GM18508 (cell line): ENCODE measurements at regions not wholly inside any gene's neighbourhood (a gene's known extent, or its start where the extent isn't known, plus 50 kb on each side); places are given as distances from the start of the nearest gene placed in this dataset.
"Not testable (repeated sequence)": the region's sequence is repeated elsewhere in the genome, so short reads cannot be mapped to it uniquely, and the experiment has no call there.

ENCODE experiments used
- ATAC-seq: cut with Tn5 transposase; IDR thresholded peaks from one replicate; pipeline ENCODE4 v1.9.1; 2021; ENCODE audit warnings: moderate number of reproducible peaks; ENCODE audit not compliant: insufficient read depth, unreplicated experiment

GRCh38 chr7:32241636-32242035 is 171.4 kb upstream of the PDE1C start:
- ATAC-seq = no peak

- no peak for ATAC-seq
Observed at GRCh38 chr7:32239764-32240163, 169.6 kb upstream of the PDE1C start.

- no peak for ATAC-seq
Observed at GRCh38 chr7:32228601-32229000, 158.4 kb upstream of the PDE1C start.

GRCh38 chr7:32227746-32228145 is 157.5 kb upstream of the PDE1C start:
- ATAC-seq = no peak

- no peak for ATAC-seq
Observed at GRCh38 chr7:32224276-32224675, 154.1 kb upstream of the PDE1C start.

- no peak for ATAC-seq
Observed at GRCh38 chr7:32223721-32224120, 153.5 kb upstream of the PDE1C start.

- ATAC-seq = no peak
Observed at GRCh38 chr7:32223071-32223650, 153.0 kb upstream of the PDE1C start.

GRCh38 chr7:32222251-32222900 is 152.2 kb upstream of the PDE1C start:
- no peak for ATAC-seq

GRCh38 chr7:32221736-32222135 is 151.5 kb upstream of the PDE1C start:
- ATAC-seq = no peak

- ATAC-seq = no peak
Observed at GRCh38 chr7:32221056-32221455, 150.8 kb upstream of the PDE1C start.

- ATAC-seq = not testable (repeated sequence)
Observed at GRCh38 chr7:32219831-32220230, 149.6 kb upstream of the PDE1C start.

GRCh38 chr7:32219416-32219815 is 149.2 kb upstream of the PDE1C start:
- ATAC-seq = no peak

- ATAC-seq = no peak
Observed at GRCh38 chr7:32218741-32219288, 148.6 kb upstream of the PDE1C start.

GRCh38 chr7:32218154-32218467 is 147.9 kb upstream of the PDE1C start:
- no peak for ATAC-seq

- ATAC-seq = no peak
Observed at GRCh38 chr7:32217341-32218153, 147.3 kb upstream of the PDE1C start.

- no peak for ATAC-seq
Observed at GRCh38 chr7:32216759-32217158, 146.6 kb upstream of the PDE1C start.

- ATAC-seq = no peak
Observed at GRCh38 chr7:32215697-32216096, 145.5 kb upstream of the PDE1C start.

- ATAC-seq = no peak
Observed at GRCh38 chr7:32214913-32215312, 144.7 kb upstream of the PDE1C start.

GRCh38 chr7:32212321-32212720 is 142.1 kb upstream of the PDE1C start:
- no peak for ATAC-seq

- no peak for ATAC-seq
Observed at GRCh38 chr7:32206987-32207386, 136.8 kb upstream of the PDE1C start.

GRCh38 chr7:32206488-32206887 is 136.3 kb upstream of the PDE1C start:
- no peak for ATAC-seq
